IPS-NIHi11 (cell line): ENCODE measurements at regions not wholly inside any gene's neighbourhood (a gene's known extent, or its start where the extent isn't known, plus 50 kb on each side); places are given as distances from the start of the nearest gene placed in this dataset.
"Not testable (repeated sequence)": the region's sequence is repeated elsewhere in the genome, so short reads cannot be mapped to it uniquely, and the experiment has no call there.

Experiments used
- DNase-seq: peaks from one replicate; pipeline ENCODE4 v3.0.0; 2012; ENCODE audit warnings: mixed read lengths, low spot score

DNA sequence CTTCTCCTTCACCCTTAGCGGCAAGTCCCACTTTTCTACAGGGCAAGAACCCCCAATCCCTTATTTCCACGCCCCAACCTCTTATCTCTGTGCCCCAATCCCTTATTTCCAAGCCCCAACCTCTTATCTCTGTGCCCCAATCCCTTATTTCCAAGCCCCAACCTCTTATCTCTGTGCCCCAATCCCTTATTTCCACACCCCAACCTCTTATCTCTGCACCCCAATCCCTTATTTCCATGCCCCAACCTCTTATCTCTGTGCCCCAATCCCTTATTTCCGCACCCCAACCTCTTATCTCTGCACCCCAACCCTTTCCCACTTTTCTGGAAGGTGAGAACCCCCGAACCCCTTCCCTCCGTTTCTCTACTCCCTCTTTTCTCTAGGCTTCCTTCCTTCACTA lies 116.1 kb upstream of the GJE1 start:
- DNase-seq = not testable (repeated sequence)

DNA sequence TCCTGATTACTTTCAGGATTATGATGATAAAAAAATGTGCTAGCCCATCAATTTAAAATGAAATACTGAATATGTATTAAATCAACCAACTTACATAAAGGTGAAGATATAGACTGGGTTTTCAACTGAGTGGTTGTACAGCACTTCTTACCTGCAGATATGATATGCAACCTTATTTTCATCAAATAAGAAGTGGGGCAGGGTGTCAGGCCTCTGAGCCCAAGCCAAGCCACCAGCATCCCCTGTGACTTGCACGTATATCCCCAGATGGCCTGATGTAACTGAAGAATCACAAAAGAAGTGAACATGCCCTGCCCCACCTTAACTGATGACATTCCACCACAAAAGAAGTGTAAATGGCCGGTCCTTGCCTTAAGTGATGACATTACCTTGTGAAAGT lies 117.3 kb upstream of the GJE1 start:
- not testable (repeated sequence) for DNase-seq

DNA sequence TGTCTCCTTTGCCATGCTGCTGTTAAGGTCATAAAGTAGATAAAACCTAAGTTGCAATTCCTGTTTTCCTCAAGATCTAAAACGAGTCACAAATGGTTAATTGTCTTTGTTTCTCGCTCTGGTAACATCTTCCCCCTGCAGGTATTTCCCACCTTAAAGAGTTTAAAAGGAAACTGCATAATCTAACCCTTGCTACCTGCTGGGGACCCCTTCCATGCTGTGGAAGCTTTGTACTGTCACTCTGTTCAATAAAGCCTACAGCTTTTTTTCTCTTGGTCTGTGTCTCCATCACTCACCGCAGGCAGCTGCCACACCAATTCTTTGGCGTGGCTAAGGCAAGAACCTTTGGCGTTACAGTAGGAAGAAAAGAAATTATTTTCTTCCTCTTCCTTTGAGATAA lies 117.7 kb upstream of the GJE1 start:
- no peak for DNase-seq

DNA sequence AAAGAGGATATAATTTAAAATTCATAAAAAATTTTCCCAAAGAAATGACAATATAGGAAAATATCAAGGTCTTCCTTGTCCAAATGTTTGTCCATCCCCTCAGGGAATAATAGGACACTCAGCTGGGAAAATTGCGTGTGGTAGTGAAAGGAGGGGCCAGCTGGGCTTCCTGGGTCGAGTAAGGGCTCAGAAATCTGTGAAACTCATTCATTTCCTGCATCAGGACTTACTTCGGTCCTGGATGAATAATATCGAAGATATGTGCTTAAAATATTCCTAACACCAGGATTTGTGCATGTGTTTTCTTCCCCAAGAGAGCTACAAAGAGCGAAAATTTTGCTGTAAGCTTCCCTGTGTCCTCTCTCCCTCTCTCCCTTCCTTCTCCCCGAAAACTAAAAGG lies 118.2 kb upstream of the GJE1 start:
- no peak for DNase-seq

DNA sequence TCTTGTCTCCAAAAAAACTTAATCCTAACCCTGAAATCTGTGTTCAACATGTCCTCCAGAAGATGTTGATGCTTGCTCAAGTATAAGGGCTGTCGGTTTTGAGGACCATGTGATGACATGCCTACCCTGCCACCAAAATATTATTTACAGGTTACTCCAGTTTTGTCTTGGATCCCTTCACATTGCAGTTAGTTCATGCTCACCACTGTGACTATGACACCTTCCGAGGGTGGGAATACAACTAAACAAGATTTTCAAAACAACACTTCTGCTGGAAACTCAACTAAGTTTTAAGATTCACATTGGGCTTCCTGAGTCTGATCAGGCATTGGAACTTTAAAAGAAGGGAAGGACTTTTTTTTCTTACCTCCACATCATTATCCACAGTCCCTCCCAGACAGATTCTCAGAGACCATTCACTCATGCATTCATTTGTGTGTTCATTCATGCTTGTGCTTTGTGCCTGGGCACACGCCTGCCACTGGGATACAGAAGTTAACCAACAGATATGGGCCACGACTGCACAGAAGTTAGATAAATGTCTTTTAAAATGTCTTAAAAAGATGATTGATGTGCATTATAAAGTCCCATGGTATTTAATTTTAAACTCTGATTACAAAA lies 118.7 kb upstream of the GJE1 start:
- DNase-seq = no peak

DNA sequence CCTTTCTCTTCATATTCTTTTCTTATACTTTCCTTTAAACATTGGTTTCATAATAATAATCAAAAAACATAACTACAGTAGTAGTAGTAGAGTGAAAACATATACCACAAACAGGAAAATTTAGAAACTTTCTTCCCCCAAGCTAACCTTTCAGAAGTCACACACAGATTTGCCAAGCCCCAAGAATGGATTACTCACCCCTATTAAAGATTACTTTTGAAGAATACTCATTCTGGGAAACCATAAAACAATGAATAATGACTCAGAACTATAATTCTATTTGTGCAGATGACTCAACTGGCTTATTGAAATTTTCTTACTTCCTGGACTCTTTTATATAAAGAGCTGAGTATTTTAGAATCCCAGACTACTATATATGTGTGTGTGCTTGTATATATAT lies 119.4 kb upstream of the GJE1 start:
- no peak for DNase-seq

DNA sequence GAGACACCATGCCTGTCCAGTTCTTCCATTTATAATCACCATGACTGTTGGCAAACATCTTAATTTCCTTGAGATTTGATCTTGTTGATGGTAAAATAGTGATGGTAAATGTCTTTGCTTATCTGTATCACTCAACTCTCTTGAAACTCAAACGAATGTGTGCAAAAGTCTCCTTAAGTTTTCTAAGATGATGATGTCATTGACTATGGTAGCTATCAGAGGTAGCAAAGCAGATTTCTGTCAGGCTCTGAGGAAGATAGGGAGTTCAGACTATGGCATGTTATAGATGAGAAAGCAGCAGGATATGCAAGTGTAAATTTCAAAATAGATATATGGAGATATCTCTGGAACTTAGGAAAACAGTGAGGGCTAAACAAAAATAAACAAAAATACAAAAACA lies 121.0 kb upstream of the GJE1 start:
- DNase-seq = no peak

DNA sequence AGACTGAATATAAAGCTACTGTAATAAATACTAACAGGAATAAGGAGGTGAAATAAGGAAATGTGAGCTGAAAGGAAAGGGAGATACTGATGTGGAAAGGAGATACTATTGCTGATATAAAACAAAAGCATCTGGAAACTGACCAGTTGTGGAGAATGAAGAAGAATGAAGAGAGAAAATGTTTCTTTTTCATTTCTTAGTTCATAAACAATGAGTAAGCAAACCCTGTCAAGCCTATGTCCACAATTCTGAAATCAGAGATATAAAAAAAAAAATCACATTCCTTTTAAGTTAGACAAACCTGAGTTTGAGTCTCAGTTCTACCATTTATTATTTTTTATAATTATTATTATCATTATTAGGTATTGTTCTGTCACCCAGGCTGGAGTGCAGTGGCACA lies 121.6 kb upstream of the GJE1 start:
- DNase-seq = no peak

DNA sequence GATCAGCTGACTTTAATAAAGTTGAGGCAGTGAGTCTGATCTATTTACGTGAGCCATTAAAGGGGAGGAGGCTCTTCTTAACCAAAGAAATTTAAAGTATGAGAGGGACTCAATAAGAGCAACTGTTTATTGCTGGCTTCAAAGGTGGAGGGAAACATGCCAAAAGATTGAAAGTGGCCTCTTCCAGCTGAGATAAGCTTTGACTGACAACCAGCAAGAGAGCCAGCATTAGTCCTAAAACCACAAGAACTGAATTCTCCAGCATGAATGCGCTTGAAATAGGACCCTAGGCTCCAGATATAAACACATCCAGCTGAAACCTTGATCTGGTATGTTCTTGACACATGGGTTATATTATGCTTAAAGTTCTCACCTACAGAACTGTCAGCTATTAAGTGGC lies 123.1 kb upstream of the GJE1 start:
- no peak for DNase-seq

DNA sequence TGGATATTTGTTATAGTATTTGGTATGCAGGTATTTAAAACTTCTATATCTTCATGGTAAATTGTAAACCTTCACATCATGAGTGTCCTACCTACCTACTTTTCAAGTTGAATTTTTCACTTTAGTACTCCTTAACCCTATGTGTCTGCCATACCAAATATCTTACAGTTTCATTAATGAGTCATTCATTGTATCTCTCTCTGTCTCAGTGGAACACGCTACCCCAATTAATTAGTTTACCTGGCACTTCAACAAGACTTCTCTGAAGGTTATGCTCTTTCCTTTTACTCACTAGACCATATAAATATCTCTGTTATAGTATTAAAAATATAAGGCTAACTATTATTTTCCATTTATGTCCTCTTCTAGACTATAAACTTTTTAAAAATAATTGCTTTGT lies 123.9 kb upstream of the GJE1 start:
- no peak for DNase-seq

DNA sequence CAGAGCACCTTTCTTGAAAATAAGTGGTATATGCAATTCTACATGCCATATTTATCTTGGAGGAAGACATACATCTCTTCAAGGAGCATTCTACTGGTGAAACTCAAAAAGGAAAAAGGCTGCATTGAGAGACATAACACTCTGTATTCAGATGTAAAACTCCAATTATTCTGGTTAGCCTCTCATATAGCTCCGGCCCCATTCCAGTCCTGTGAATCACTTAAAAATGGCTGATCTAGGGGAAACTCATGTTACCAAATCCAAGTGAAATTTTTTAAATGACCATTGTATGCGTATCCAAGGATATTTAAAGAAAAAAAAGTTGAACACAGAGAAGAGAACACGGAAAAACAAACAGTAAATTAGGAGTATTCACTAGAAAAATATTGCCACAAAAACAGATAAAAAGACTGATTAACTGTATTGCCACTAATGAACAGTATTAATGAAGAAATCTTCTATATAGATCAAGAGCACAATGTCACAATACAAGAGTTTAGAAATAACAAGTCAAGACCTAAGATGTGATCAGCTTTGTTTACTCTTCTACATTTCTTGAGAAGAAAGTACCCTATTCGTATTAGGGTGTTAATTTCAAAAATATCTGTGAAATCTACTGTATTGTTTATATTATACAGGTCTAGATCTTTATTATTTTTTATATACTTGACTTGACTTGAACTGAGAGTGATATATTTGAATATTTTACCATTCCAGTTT lies 124.5 kb upstream of the GJE1 start:
- DNase-seq = no peak

DNA sequence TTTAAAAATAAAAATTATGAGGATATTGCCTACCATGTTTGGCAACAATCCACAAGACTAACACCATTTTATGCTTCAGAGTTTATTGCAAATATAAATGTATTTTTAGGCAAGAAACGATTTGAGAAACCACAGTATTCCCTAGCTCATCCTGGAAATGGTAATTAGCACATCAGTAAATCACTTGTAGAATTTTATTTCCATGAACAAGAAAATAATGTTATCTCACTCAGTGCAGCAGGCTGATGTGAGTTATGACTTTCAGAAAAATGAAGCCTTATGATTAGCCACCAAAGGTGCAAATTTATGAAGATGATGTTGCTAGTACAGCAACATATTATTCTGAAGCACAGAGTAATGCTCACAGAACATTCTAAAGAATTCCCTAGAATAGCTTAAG lies 127.7 kb upstream of the GJE1 start:
- DNase-seq = no peak

DNA sequence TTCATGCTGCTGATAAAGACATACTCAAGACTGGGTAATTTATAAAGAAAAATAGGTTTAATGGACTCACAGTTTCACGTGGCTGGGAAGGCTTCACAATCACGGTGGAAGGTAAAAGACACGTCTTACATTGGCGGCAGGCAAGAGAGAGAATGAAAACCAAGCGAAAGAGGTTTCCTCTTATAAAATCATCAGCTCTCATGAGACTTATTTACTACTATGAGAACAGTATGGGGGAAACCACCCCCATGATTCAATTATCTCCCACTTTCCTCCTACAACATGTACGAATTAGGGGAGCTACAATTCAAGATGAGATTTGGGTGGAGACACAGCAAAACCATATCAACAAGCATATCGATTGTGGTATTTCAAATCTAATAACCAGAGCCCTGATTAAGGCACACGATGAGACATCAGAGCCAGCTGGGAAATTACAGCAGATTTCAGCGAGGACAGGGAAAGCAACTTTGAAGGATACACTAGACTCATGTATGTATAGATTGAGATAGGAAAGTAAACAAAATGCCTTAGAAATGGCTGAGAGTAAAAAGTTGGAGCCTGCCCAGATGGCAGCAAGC lies 129.8 kb upstream of the GJE1 start:
- no peak for DNase-seq

DNA sequence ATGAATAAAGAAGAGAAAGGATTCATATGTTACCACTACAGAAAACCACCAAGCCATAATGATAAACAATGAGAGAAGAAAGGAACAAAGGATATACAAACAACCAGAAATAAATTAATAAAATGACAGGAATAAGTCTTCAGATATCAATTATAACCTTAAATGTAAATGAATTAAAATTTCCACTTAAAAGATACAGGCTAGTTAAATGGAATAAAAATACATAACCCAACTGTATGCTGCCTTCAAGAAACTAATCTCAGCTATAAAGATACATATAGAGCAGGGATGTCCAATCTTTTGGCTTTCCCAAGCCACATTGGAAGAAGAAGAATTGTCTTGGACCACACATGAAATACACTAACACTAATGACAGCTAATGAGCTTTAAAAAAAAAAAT lies 135.9 kb upstream of the GJE1 start:
- DNase-seq = no peak

DNA sequence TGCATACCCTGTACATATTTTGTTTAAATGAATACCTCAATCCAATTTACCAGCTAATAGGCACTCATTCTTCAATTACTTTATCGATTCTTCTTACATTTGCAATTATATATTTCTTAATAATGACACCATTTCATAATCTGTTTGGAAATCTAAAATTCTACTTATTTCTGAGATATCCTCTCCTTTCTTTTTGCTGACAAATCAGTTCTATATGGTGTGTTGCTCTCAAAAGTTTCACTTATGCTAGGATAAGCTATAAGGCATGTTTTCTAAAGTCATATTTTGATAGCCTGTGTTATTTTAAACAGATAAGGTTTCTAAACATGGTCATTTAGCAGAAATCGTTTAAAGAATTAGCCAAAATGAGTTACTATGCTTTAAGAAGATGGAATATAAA lies 140.6 kb upstream of the GJE1 start:
- DNase-seq = no peak

DNA sequence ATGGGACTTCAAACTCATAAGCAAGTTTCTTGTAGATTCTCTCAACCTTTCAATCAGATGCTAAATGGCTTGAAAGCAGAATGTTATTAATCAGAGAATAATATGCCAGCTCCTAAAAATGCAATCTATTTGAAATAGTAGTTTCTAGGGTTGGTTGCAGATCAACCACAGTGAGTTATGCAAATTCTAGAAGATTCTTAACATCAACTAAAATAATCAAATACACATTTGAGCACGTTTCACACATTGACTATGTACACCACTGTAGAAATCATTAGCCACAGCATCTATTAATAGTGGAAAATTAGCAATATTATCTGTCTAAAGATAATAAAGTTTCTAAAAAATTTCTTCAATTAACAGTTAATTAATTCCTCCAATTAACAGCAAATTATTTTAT lies 141.9 kb upstream of the GJE1 start:
- no peak for DNase-seq

DNA sequence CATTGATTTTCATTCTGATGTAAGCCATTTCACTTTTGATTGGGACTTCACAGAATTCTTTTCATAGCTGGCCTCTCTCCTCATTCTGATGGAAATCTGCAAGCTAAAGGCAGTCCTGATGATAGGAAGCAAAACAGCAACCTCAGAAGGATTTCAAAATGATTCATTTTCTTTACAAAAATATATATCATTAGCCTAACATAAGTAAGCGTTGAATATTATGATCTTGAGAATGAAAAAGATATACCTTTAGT lies 143.1 kb upstream of the GJE1 start:
- no peak for DNase-seq

DNA sequence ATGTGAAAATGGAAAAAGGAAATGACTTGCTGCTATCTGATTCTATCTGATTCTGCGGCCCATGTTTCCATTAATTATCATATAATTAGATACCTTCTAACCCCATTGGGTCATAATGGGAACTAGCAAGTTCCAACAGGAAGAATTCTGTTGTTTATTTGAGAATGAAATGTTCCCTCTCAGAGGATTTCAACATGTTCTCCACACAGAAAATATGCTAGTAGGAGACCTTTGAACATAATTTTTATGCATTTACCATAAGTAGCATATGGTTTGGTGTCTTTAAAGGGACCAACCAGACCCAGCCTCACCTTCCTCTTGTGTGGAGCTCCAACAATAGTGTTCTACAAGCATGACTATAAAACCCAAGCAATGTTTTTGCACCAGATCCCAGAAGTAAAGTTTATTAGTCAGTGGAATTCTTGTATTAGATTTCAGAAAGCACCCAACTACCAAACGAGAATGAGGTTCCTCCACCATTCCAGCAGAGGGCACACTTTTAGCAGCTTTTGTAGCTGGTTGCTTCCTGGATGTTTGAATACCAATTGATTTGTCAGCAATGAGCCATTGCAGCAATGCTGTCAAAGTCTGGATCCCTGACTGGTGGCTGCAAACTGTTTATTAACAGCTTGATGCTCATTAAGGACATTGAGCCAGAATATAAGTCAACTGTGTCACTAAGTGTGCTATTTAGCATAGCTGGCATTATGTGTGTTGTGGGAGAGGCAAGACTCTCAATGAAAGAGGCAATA lies 143.6 kb upstream of the GJE1 start:
- DNase-seq = peak; percentile 70

DNA sequence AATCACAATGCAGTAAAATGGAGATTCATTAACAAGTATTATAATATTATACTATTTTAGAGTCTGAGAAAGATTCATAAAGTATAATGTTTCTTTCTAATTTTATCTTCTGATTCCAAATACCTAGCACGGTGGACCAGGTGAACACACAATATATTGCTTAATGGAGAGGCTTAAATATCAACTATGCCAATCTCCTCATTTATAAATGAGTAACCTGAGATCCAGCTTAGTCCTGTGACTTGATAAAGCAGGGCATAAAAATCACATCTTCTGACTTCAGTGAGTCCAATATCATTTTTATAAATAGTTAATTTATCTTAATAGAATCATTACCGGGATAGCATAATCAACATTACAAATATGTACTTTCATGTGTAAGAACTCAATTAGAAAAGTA lies 144.4 kb upstream of the GJE1 start:
- no peak for DNase-seq

DNA sequence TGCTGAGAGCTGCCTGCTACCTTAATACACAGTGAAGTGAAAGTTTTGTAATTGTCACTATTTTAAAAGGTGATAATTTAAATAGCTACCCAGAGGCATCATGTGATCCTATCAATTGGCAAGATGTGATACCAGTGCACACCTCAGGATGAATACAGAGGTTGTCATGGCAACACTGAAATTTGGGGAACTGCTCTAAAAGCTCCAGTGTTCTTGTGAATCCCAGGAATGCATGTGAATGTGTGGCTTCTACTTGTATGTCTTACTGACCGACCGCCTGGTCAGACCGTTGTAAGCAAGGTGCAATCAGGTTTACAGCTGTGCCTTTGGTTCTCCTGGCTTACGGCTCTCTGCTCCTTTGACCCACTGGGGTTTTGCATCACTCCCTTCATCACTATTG lies 146.3 kb upstream of the GJE1 start:
- no peak for DNase-seq

DNA sequence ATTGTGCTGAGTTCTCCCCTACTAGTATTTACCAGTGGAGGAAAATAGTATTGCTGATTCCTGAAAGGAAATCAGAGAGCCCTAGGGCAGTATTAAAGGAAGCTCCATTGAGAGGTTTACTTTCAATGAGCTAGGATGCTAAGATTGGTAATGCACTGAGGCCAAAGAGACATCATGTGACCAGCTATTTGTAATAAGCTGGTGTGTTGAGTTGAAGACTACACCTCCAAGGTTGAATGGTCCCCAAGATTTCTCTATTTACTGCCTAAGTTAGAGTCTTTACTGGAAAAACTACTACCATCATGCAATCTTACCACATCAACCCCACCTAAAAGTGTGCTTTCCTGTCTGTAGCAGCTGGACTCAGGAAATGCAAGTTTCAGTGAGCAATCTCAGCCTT lies 151.5 kb upstream of the GJE1 start:
- no peak for DNase-seq

DNA sequence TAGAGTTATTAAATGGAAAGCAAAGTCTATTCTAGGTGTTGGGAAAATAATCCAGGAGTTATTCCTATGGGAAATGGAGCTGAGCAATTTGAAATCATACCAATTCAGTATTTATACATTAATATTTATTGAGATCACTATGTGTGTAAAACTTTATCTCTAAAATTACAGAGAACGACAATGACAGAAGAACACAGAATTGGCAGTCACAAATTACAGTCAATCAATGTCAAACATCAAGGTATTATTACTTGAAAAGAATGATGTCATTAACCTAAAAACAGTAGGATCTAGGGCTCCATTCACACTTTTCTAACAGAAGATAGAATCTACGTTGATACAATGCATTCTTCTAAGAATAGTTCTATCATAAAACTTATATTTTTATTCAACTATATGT lies 154.9 kb upstream of the GJE1 start:
- DNase-seq = no peak

DNA sequence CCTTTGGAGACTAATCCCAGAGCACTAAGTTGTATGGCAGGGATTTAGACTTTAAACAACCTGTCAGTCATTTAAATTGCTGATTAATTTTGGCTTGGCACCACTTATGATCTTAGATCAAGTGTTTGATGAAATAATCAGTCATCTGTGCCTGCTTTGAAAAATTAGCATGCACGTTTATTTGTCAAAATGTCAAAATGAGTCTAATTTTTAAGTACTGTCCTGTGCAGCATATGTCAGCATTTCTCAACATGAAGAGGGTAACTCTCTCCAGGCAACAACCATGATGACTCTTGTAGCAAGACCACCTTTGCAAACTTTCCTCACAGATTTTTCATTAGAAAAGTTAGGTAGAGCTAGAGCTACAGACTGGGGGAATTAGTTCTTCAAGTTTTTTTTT lies 155.7 kb upstream of the GJE1 start:
- no peak for DNase-seq
